ENCODE measurements at regions not wholly inside any gene's neighbourhood (a gene's known extent, or its start where the extent isn't known, plus 50 kb on each side); places are given as distances from the start of the nearest gene placed in this dataset.

DNA sequence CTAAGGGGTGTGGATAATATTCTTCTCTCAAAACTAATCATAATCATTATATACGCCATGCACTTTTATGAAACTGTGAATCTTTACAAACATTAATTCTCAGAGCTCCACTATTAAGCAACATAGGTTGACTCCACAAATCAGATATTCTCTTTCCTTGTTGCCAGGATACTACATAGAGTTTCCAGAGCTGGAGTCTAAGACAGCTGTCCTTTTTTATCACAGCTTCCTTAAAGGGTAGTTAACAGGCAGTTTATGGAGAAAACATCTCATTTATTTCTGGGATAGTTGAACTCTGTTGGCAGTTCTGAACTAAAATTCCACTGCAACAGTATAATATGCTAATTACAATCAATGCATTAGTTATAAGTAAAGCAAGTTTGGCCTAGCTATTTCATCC lies 152.1 kb upstream of the PPP1R2C start:
- Mint-ChIP-seq H3K27ac (no peak overlapping the region), H3K27me3 (peaks cover 2% of the 10 kb centered on the region), H3K36me3 (peaks cover 8% of the 10 kb centered on the region), H3K9me3 (peaks cover 0 to 6% (median 0%) of the 10 kb centered on the region in 3 donors), H3K4me1 (peaks cover 16 to 26% (median 18%) of the 10 kb centered on the region in 3 donors), H3K4me3 (no peak overlapping the region)

DNA sequence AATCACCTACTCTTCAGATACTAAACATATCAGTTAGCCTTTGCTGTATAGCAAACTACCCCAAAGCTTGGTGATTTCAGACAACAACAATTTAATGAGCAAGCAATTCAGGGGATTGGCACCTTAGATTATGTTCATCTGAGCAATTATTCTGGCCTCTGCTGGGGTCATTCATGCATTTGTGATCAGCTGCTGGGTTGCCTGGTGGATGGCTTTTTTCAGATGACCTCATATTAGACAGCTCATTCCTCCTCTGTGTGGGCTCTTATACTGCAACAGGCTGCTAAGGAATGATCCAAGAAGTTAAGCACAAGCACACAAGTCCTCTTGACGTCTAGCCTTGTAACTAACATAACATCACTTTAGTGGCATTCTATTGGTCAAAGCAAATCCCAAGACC lies 153.0 kb upstream of the PPP1R2C start:
- Mint-ChIP-seq H3K27me3 (peaks cover 2% of the 10 kb centered on the region), H3K4me3 (no peak overlapping the region), H3K4me1 (peaks cover 19 to 31% (median 27%) of the 10 kb centered on the region in 3 donors), H3K9me3 (peaks cover 0 to 6% (median 0%) of the 10 kb centered on the region in 3 donors), H3K27ac (peak overlapping the region in 1 of 3 donors; percentile 60), H3K36me3 (peaks cover 8% of the 10 kb centered on the region)

GRCh38 chrX:42933187-42933586 lies 155.2 kb upstream of the PPP1R2C start:
- Mint-ChIP-seq H3K36me3 (peaks cover 8% of the 10 kb centered on the region), H3K4me3 (peak overlapping the region in 2 of 4 donors; percentile 80 to 86), H3K4me1 (peaks cover 19 to 31% (median 27%) of the 10 kb centered on the region in 3 donors), H3K27me3 (peaks cover 2% of the 10 kb centered on the region), H3K27ac (peak overlapping the region in 2 of 3 donors; percentile 26 to 32), H3K9me3 (peaks cover 0 to 4% (median 0%) of the 10 kb centered on the region in 3 donors)

- peak overlapping the region; percentile 0 to 90 (median 45) for H3K4me3 Mint-ChIP-seq
- H3K9me3 Mint-ChIP-seq: peaks cover 0 to 6% (median 2%) of the 10 kb centered on the region in 3 donors
- peaks cover 8% of the 10 kb centered on the region for H3K36me3 Mint-ChIP-seq
- H3K27ac Mint-ChIP-seq: peak overlapping the region; percentile 32 to 91 (median 59)
- H3K27me3 Mint-ChIP-seq: peaks cover 2% of the 10 kb centered on the region
- H3K4me1 Mint-ChIP-seq: peaks cover 22 to 37% (median 33%) of the 10 kb centered on the region in 3 donors
Observed at GRCh38 chrX:42934020-42934726, 156.2 kb upstream of the PPP1R2C start.

GRCh38 chrX:42941671-42942070 lies 163.7 kb upstream of the PPP1R2C start:
- peak overlapping the region in 2 of 3 donors; percentile 94 to 96 for H3K27ac Mint-ChIP-seq
- H3K9me3 Mint-ChIP-seq: peaks cover 0 to 6% (median 4%) of the 10 kb centered on the region in 3 donors
- H3K4me3 Mint-ChIP-seq: no peak overlapping the region
- H3K4me1 Mint-ChIP-seq: peaks cover 39 to 61% (median 59%) of the 10 kb centered on the region in 3 donors
- H3K36me3 Mint-ChIP-seq: peaks cover 4% of the 10 kb centered on the region
- H3K27me3 Mint-ChIP-seq: no peaks in the 10 kb centered on the region

DNA sequence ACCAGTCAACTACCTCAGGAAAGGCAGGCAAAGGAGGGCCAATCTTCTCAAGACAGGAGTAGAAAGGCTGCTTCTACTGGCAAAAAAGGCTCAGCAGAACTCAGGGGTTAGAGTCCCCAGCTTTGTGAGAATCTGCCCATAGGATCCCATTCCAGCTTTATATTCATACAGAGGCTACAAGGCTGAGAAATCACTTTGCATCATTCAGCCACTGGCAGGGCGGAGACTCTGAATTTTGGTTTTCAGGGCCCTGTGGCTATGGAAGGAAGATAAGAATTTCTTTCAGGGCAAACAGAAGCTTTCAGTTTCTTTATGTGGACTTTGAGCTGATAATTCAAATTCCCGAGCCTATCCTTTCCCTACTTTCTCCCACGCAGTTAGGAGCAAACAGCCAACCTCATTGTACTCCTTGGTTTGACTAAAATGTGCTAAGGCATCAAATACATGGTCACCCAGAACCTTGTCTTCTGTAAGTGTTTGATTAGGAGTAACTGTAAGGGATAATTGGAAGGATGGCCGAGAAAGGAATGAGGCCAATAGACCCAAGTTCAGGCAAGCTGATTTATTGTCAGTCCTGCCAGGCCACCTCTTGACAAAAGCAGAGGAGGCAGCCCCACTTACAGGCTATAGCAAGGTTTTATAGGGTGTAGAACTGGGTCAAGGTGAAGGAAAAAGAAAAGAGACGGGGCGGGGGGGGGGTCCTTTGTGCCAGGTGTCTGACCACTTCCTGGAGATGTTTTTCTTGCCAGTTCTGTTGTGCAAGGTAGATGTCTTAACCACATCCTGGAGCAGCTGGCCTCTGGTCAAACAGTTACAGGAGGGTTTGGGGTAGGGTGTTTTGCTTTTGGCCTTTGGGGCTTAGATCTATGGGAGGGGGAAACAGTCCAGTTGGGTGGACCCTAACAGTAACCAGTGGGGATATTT lies 165.3 kb upstream of the PPP1R2C start:
- peaks cover 48 to 75% (median 67%) of the 10 kb centered on the region in 3 donors for H3K4me1 Mint-ChIP-seq
- peak overlapping the region; percentile 12 to 82 (median 52) for H3K4me3 Mint-ChIP-seq
- H3K27ac Mint-ChIP-seq: peak overlapping the region; percentile 82 to 96 (median 94)
- H3K36me3 Mint-ChIP-seq: peaks cover 4% of the 10 kb centered on the region
- H3K9me3 Mint-ChIP-seq: peaks cover 0 to 5% (median 4%) of the 10 kb centered on the region in 3 donors
- H3K27me3 Mint-ChIP-seq: no peaks in the 10 kb centered on the region

GRCh38 chrX:42944381-42944998 lies 166.5 kb upstream of the PPP1R2C start:
- Mint-ChIP-seq H3K4me1 (peaks cover 46 to 78% (median 65%) of the 10 kb centered on the region in 3 donors), H3K4me3 (peak overlapping the region in 3 of 4 donors; percentile 12 to 82 (median 71)), H3K27ac (peak overlapping the region; percentile 82 to 96 (median 94)), H3K36me3 (peaks cover 4% of the 10 kb centered on the region), H3K9me3 (peaks cover 0 to 3% (median 0%) of the 10 kb centered on the region in 3 donors), H3K27me3 (no peaks in the 10 kb centered on the region)

- Mint-ChIP-seq H3K4me3 (peak overlapping the region; percentile 9 to 72 (median 41)), H3K36me3 (peaks cover 3% of the 10 kb centered on the region), H3K27me3 (no peaks in the 10 kb centered on the region), H3K4me1 (peaks cover 51 to 70% (median 63%) of the 10 kb centered on the region in 3 donors), H3K27ac (peak overlapping the region; percentile 2 to 62 (median 12)), H3K9me3 (peaks cover 0 to 3% (median 0%) of the 10 kb centered on the region in 3 donors)
Observed at GRCh38 chrX:42946544-42947194, 168.7 kb upstream of the PPP1R2C start.

- Mint-ChIP-seq H3K27me3 (no peaks in the 10 kb centered on the region), H3K27ac (peak overlapping the region in 2 of 3 donors; percentile 51 to 57), H3K36me3 (peaks cover 7% of the 10 kb centered on the region), H3K4me1 (peaks cover 50 to 55% (median 50%) of the 10 kb centered on the region in 3 donors), H3K9me3 (peaks cover 0 to 6% (median 3%) of the 10 kb centered on the region in 3 donors), H3K4me3 (no peak overlapping the region)
Observed at GRCh38 chrX:42948723-42949657, 171.0 kb upstream of the PPP1R2C start.

DNA sequence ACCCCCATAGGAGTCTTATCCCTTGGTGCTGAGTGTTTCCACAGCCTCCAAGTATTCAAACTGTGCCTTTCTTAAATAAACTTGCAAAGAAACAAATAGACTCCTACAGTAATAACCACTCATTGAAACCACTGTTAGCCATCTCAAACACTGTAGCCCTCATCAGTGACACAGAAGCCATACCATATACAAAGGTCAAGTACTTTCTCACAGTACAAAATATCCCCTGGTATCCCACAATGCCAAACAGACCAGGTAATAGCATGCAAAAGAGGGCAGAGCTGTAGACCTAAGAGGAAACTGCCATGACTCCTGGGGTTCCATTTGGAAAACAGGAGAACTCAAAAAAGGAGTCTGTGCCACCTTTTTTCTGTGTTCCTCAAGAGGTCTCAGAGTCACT lies 173.8 kb upstream of the PPP1R2C start:
- H3K9me3 Mint-ChIP-seq: peaks cover 0 to 4% (median 3%) of the 10 kb centered on the region in 3 donors
- H3K4me1 Mint-ChIP-seq: peaks cover 39 to 54% (median 50%) of the 10 kb centered on the region in 3 donors
- H3K27ac Mint-ChIP-seq: peak overlapping the region in 1 of 3 donors; percentile 61
- H3K4me3 Mint-ChIP-seq: peak overlapping the region in 1 of 4 donors; percentile 11
- H3K36me3 Mint-ChIP-seq: peaks cover 4% of the 10 kb centered on the region
- H3K27me3 Mint-ChIP-seq: no peaks in the 10 kb centered on the region

DNA sequence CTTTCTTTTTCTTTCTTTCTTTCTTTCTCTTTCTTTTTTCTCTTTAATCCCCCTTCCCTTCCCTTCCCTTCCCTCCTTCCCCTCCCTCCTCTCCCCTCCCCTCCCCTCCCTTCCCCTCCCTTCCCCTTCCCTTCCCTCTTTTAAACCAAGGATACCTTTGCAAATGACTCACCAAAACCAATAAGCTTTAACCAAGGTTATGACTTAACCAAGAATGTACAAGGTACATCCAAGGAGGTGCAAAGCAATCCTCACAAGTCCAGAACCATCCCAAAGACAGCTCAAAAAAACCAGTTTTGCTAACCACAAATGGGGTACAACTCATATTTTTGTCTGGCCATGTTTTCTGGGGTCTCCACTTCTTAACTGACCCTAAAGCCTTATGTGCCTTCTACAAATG lies 174.7 kb upstream of the PPP1R2C start:
- Mint-ChIP-seq H3K4me3 (peak overlapping the region in 2 of 4 donors; percentile 73 to 77), H3K36me3 (peaks cover 4% of the 10 kb centered on the region), H3K4me1 (peaks cover 31 to 52% (median 46%) of the 10 kb centered on the region in 3 donors), H3K27me3 (no peaks in the 10 kb centered on the region), H3K9me3 (peaks cover 0 to 4% (median 3%) of the 10 kb centered on the region in 3 donors), H3K27ac (no peak overlapping the region)

- H3K9me3 Mint-ChIP-seq: peaks cover 2 to 3% (median 3%) of the 10 kb centered on the region in 3 donors
- H3K4me3 Mint-ChIP-seq: peak overlapping the region in 3 of 4 donors; percentile 4 to 65 (median 26)
- H3K27me3 Mint-ChIP-seq: no peaks in the 10 kb centered on the region
- peaks cover 16 to 45% (median 41%) of the 10 kb centered on the region in 3 donors for H3K4me1 Mint-ChIP-seq
- H3K27ac Mint-ChIP-seq: peak overlapping the region in 2 of 3 donors; percentile 3 to 91
- H3K36me3 Mint-ChIP-seq: peaks cover 4% of the 10 kb centered on the region
Observed at GRCh38 chrX:42954880-42955279, 176.9 kb upstream of the PPP1R2C start.

- peak overlapping the region; percentile 3 to 91 (median 4) for H3K27ac Mint-ChIP-seq
- no peaks in the 10 kb centered on the region for H3K27me3 Mint-ChIP-seq
- peaks cover 16 to 45% (median 41%) of the 10 kb centered on the region in 3 donors for H3K4me1 Mint-ChIP-seq
- peak overlapping the region; percentile 0 to 88 (median 52) for H3K4me3 Mint-ChIP-seq
- H3K36me3 Mint-ChIP-seq: peaks cover 4% of the 10 kb centered on the region
- H3K9me3 Mint-ChIP-seq: peaks cover 2 to 8% (median 3%) of the 10 kb centered on the region in 3 donors
Observed at GRCh38 chrX:42955349-42955748, 177.4 kb upstream of the PPP1R2C start.

Data from IgD-negative memory B cell (primary cell).